PC-9 (cell line): ENCODE measurements at regions not wholly inside any gene's neighbourhood (a gene's known extent, or its start where the extent isn't known, plus 50 kb on each side); places are given as distances from the start of the nearest gene placed in this dataset.

Experiments
- BruUV-seq: library from RNA; stranded (reverse); fragments of 400-500 nt; replicated peaks from 2 replicates; lab custom pipeline; 2021; lab: Mats Ljungman, UMichigan
- CTCF ChIA-PET: fragments of 300-600 bp; sonication (Branson Sonifier 250); formaldehyde crosslinking; loops from one replicate; lab custom pipeline; 2022; ENCODE audit warnings: antibody characterized with exemption; lab: Charles Lee
- POLR2A ChIA-PET: fragments of 300-600 bp; sonication (Branson Sonifier 250); formaldehyde crosslinking; loops from one replicate; lab custom pipeline; 2022; ENCODE audit warnings: antibody characterized with exemption; ENCODE audit not compliant: unreplicated experiment; lab: Charles Lee
- DNase-seq, 2 experiments: peaks; one replicate each; pipeline versions ENCODE4 v3.0.0 to v3.0.0-alpha.2; 2015 to 2022; ENCODE audit warnings: mixed read lengths in 1 of 2
- H2AFZ ChIP-seq: fragments of 200-600 bp; sonication (generic); 2 replicates; pipeline ENCODE4 v1.8.1; 2017; ENCODE audit warnings: antibody characterized with exemption
- H3F3A ChIP-seq: fragments of 200-600 bp; sonication (generic); 2 replicates; pipeline ENCODE4 v1.8.1; 2017; ENCODE audit warnings: antibody characterized with exemption, mild to moderate bottlenecking, low read depth; ENCODE audit not compliant: insufficient read depth
- H3K27ac ChIP-seq: fragments of 200-600 bp; sonication (generic); 2 replicates; pipeline ENCODE4 v1.6.1; 2016; ENCODE audit warnings: mixed run types
- H3K27me3 ChIP-seq: fragments of 200-600 bp; sonication (generic); 2 replicates; pipeline ENCODE4 v1.6.1; 2016; ENCODE audit warnings: low read depth, mixed run types; ENCODE audit not compliant: insufficient read depth
- H3K36me3 ChIP-seq: fragments of 200-600 bp; sonication (generic); 2 replicates; pipeline ENCODE4 v1.6.1; 2016; ENCODE audit warnings: low read depth, mixed run types
- H3K4me1 ChIP-seq: fragments of 200-600 bp; sonication (generic); replicated peaks from 2 replicates; pipeline ENCODE4 v1.6.1; 2016; ENCODE audit warnings: mixed run types; ENCODE audit not compliant: insufficient read depth
- H3K4me2 ChIP-seq: fragments of 200-600 bp; sonication (generic); 2 replicates; pipeline ENCODE4 v1.6.1; 2017; ENCODE audit warnings: mixed run types
- H3K4me3 ChIP-seq: fragments of 200-600 bp; sonication (generic); 2 replicates; pipeline ENCODE4 v1.6.1; 2016; ENCODE audit warnings: mixed run types
- H3K79me2 ChIP-seq: fragments of 200-600 bp; sonication (generic); 2 replicates; pipeline ENCODE4 v1.6.1; 2017; ENCODE audit warnings: low read depth, mixed run types
- H3K9me2 ChIP-seq: fragments of 200-600 bp; sonication (generic); 2 replicates; pipeline ENCODE4 v1.8.1; 2017; ENCODE audit warnings: mild to moderate bottlenecking; ENCODE audit not compliant: insufficient read depth
- H3K9me3 ChIP-seq: fragments of 200-600 bp; sonication (generic); 2 replicates; pipeline ENCODE4 v1.8.1; 2016; ENCODE audit warnings: low read depth; ENCODE audit not compliant: insufficient read depth
- H4K20me1 ChIP-seq: fragments of 200-600 bp; sonication (generic); 2 replicates; pipeline ENCODE4 v1.8.1; 2017; ENCODE audit not compliant: insufficient read depth
- EZH2 ChIP-seq: fragments of 200-600 bp; sonication (generic); IDR thresholded peaks from 2 replicates; pipeline ENCODE4 v1.8.0; 2017; ENCODE audit warnings: antibody characterized with exemption, low read depth
- intact Hi-C: fragments of 100-400 bp; cut with micrococcal nuclease; formaldehyde crosslinking; loops from one replicate; pipeline ENCODE4 v1.10.0; 2022; ENCODE audit not compliant: unreplicated experiment
- TF ChIP-seq, protein P1 (sequence below): fragments of 200-600 bp; sonication (generic); conservative IDR thresholded peaks from 2 replicates; pipeline ENCODE4 v1.6.1; 2017; ENCODE audit warnings: mixed run types, antibody characterized with exemption, mild to moderate bottlenecking, moderate library complexity

DNA sequence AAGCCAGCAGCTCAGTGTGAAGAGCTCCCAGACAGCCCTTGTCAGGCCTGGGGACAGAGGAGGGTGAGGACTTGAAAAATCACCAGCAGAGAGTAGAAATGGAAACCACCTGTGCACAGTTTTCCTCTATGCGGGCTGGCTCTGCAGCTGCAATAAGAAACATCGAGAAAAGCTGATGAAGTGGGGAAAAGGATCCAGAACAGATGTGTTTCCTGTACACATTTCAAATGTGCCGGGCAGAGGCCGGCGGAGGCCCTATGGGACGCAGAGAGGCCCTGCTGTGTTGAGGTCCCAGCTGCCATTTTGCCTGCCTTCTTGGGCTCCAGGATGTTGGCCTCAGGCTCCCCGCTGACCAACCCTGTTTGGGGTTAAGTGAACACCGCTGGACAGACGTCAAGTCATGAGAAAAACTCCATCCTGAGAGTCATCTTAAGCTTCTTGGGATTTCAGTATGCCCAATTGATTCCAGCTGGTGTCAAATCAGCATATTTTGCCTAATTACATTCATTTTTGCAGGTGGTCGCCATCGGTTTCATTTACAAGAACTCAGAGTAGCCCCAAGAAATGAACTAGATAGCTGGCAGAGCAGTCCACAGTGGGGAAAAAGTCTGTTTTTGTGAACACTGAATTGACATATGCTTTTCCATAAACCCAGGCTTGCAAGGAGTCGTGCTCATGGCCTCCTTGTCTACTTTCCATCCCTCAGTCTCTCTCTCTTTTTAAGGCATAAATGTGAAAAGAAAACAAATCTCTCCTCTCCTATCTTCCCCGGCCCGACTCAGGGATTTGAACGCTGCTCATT is 150.4 kb upstream of the PHACTR3 start:
- TF ChIP-seq, protein P1, sequence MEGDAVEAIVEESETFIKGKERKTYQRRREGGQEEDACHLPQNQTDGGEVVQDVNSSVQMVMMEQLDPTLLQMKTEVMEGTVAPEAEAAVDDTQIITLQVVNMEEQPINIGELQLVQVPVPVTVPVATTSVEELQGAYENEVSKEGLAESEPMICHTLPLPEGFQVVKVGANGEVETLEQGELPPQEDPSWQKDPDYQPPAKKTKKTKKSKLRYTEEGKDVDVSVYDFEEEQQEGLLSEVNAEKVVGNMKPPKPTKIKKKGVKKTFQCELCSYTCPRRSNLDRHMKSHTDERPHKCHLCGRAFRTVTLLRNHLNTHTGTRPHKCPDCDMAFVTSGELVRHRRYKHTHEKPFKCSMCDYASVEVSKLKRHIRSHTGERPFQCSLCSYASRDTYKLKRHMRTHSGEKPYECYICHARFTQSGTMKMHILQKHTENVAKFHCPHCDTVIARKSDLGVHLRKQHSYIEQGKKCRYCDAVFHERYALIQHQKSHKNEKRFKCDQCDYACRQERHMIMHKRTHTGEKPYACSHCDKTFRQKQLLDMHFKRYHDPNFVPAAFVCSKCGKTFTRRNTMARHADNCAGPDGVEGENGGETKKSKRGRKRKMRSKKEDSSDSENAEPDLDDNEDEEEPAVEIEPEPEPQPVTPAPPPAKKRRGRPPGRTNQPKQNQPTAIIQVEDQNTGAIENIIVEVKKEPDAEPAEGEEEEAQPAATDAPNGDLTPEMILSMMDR: no peak
- TF ChIP-seq EZH2: no peak
- Histone ChIP-seq H3F3A (no peaks in the 10 kb centered on the region), H3K79me2 (no peaks in the 10 kb centered on the region), H3K36me3 (no peaks in the 10 kb centered on the region), H3K9me3 (no peaks in the 10 kb centered on the region), H3K9me2 (no peaks in the 10 kb centered on the region), H4K20me1 (no peaks in the 10 kb centered on the region; the same call in 1 of the 2 replicates), H3K27ac (no peak overlapping the region), H3K4me2 (no peak overlapping the region), H3K27me3 (peaks cover 99% of the 10 kb centered on the region), H3K4me3 (no peak overlapping the region), H2AFZ (no peak overlapping the region), H3K4me1 (no peaks in the 10 kb centered on the region)
- no TSS peak for BruUV-seq
- CTCF ChIA-PET: no interaction called here
- intact Hi-C loops: no loop called here
- DNase-seq: peak in 1 of 2 experiments; percentile 17
- POLR2A ChIA-PET: no interaction called here

DNA sequence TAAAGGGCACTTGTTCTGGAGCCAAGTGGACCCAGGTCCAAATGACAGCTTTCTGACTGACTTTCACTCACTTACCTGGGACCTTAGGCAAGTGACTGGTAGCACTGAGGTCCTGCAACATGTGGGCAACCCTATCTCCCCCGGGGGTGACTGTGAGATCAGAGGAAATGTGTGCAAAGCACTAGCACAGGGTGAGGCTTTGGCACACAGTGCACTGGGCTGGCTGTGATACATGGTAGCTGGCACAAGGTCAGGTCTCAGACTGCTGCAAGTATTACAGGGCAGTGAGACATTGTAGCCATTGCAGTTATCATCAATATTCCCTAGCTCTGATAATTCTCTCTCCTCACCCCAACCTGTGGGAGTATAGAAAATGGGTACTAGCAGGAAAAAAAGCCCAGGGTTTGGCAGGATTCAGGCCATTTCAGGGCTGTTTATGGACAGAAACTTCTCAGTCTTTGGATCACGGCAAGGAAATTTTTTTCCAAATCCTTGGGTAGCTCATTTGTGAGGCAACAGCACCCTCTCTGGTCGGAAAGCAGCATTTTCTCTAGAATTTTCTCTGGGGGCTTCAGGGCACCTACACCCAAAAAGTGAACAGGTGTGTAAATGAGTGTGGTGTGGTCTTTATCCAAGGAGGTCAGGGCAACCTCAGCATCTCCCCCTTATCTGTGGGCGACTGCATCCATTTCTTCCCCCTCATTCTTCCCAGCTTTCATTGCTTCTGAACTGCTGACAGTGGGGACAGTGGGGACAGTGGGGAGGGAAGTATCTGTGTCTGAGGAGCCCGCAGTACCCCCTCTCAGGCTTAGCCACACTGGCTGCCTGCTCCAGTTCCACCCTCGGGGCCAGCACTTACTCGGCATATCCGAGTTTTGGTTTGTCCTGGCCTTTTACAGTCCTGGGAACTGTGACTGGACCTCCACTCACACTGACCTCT is 148.7 kb upstream of the PHACTR3 start:
- CTCF ChIA-PET: interaction anchor here (0.9 to 1.1 kb wide), 2 partner anchors 368 to 585 kb away, joined by 3 to 4 read pairs; no protein-coding TSS in a partner anchor
- H3K27me3 ChIP-seq: peaks cover 99% of the 10 kb centered on the region
- no TSS peak for BruUV-seq
- H3K4me2 ChIP-seq: no peak overlapping the region
- H4K20me1 ChIP-seq: no peaks in the 10 kb centered on the region
- POLR2A ChIA-PET: no interaction called here
- H3K9me2 ChIP-seq: no peaks in the 10 kb centered on the region
- H3F3A ChIP-seq: no peaks in the 10 kb centered on the region
- H3K9me3 ChIP-seq: no peaks in the 10 kb centered on the region
- H3K36me3 ChIP-seq: no peaks in the 10 kb centered on the region
- no peak overlapping the region for H3K27ac ChIP-seq
- TF ChIP-seq EZH2: no peak
- TF ChIP-seq, protein P1: peak; percentile 78
- intact Hi-C loops: loop anchor here (5.0 kb wide), 1 partner anchor 1243 kb away; no protein-coding TSS in a partner anchor
- DNase-seq: peak; percentile 9 to 34
- H3K4me3 ChIP-seq: no peak overlapping the region
- H3K4me1 ChIP-seq: no peaks in the 10 kb centered on the region
- H2AFZ ChIP-seq: no peak overlapping the region
- no peaks in the 10 kb centered on the region for H3K79me2 ChIP-seq
